Cardiac muscle cell (in vitro differentiated cells and primary cell): ENCODE measurements at regions not wholly inside any gene's neighbourhood (a gene's known extent, or its start where the extent isn't known, plus 50 kb on each side); places are given as distances from the start of the nearest gene placed in this dataset.

ENCODE experiments used
- DNase-seq, 2 donors: peaks; one replicate each; pipeline versions ENCODE4 v3.0.0 to v3.0.0-alpha.2; 2010 to 2017; ENCODE audit warnings: low read depth in 1 of 2, low spot score in 1 of 2
- H3K27ac ChIP-seq: fragments of 200-600 bp; sonication (generic); 2 replicates; pipeline ENCODE4 v1.5.1; 2016
- H3K27me3 ChIP-seq: fragments of 200-600 bp; sonication (generic); 2 replicates; pipeline ENCODE4 v1.6.0; 2016; ENCODE audit warnings: control low read depth
- H3K36me3 ChIP-seq: fragments of 200-600 bp; sonication (generic); 2 replicates; pipeline ENCODE4 v1.5.1; 2016; ENCODE audit warnings: control low read depth
- H3K4me1 ChIP-seq: fragments of 200-600 bp; sonication (generic); 2 replicates; pipeline ENCODE4 v1.8.1; 2017; ENCODE audit warnings: low read depth, mild to moderate bottlenecking, mixed run types
- H3K4me3 ChIP-seq: fragments of 200-600 bp; sonication (generic); 2 replicates; pipeline ENCODE4 v1.5.1; 2016; ENCODE audit warnings: mild to moderate bottlenecking
- H3K9me3 ChIP-seq: fragments of 200-600 bp; sonication (generic); 2 replicates; pipeline ENCODE4 v1.5.1; 2017; ENCODE audit warnings: low read depth, mild to moderate bottlenecking, control low read depth
- CTCF ChIP-seq: IDR thresholded peaks from 2 replicates; pipeline ENCODE4 v1.5.1; 2012; ENCODE audit warnings: low read depth, mild to moderate bottlenecking, low read length

- no peak for DNase-seq
- Histone ChIP-seq H3K27me3 (no peaks in the 10 kb centered on the region), H3K27ac (no peak overlapping the region), H3K4me3 (no peak overlapping the region), H3K9me3 (no peaks in the 10 kb centered on the region), H3K36me3 (no peaks in the 10 kb centered on the region), H3K4me1 (peaks cover 9% of the 10 kb centered on the region)
- no peak for TF ChIP-seq CTCF
These were observed 85.9 kb upstream of the RFX8 start for GRCh38 chr2:101560780-101561315.

GRCh38 chr2:101559551-101559950, 84.6 kb upstream of the RFX8 start:
- peak overlapping the region; percentile 34 for H3K27ac ChIP-seq

GRCh38 chr2:101558740-101559525, 84.0 kb upstream of the RFX8 start:
- DNase-seq = peak; percentile 55 to 75
- H3K27ac ChIP-seq = peak overlapping the region; percentile 34
- H3K36me3 ChIP-seq = no peaks in the 10 kb centered on the region
- no peak overlapping the region for H3K4me3 ChIP-seq
- H3K27me3 ChIP-seq = no peaks in the 10 kb centered on the region
- no peaks in the 10 kb centered on the region for H3K9me3 ChIP-seq
- H3K4me1 ChIP-seq = peaks cover 9% of the 10 kb centered on the region
- no peak for TF ChIP-seq CTCF

More at GRCh38 chr2:101559551-101559950, 84.6 kb upstream of the RFX8 start:
- DNase-seq = peak in 1 of 2 donors; percentile 69
- H3K9me3 ChIP-seq = no peaks in the 10 kb centered on the region
- peaks cover 9% of the 10 kb centered on the region for H3K4me1 ChIP-seq
- no peaks in the 10 kb centered on the region for H3K27me3 ChIP-seq
- H3K36me3 ChIP-seq = no peaks in the 10 kb centered on the region
- H3K4me3 ChIP-seq = no peak overlapping the region
- TF ChIP-seq CTCF = no peak

DNA sequence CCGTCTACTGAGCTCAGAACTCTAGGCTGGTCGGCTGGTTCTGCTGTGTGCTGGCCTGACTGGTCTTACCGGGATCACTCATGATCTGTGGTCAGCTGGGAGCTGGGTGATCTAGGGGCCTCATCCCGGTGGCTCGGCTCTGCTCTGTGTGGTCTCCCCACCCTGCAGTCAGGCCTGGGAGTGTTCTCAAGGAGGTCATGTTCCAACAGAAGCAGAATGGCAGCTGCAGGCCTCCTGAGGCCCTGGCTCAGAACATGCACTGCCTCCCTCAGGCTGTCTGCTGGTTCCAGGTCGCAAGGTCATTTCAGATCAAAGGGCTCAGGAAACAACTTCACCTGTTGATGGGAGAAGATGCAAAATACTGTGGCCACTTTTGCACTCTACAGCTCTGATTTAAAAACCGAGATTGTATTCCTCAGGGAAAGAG, 81.1 kb upstream of the RFX8 start:
- H3K9me3 ChIP-seq = no peaks in the 10 kb centered on the region
- no peak for TF ChIP-seq CTCF

DNA sequence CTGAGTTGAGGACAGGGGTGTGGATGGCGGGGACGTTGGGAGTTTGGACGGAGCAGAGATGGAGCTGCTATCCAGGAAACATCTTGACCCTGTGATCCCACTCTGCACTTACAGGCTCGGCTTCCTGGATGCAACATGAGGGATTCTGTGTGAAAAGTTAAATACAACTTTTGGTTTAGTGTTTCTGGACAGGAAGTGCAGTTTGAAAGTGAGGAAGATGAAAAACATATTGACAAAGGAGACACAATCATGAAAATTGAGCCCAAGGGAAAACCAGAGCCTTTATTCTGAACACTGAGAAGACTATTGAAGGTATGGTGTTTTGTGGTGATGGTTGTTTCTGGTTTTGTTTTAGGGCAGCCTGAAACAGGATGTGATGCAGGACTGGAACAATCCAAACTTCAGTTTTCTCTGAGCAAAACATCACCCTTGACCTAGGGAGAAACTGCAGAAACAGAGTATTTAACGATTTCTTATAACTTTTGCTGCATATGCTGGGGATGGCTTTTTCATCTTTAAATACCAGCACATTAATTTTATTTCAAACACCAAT, 76.5 kb upstream of the RFX8 start:
- Histone ChIP-seq H3K4me3 (no peak overlapping the region), H3K36me3 (no peaks in the 10 kb centered on the region), H3K27ac (no peak overlapping the region), H3K27me3 (no peaks in the 10 kb centered on the region), H3K4me1 (no peaks in the 10 kb centered on the region), H3K9me3 (no peaks in the 10 kb centered on the region)
- DNase-seq = no peak
- TF ChIP-seq CTCF = no peak

More for the DNA sequence above, 81.1 kb upstream of the RFX8 start:
- H3K27ac ChIP-seq = no peak overlapping the region
- no peaks in the 10 kb centered on the region for H3K27me3 ChIP-seq
- H3K4me3 ChIP-seq = no peak overlapping the region
- DNase-seq = peak in 1 of 2 donors; percentile 4
- no peaks in the 10 kb centered on the region for H3K36me3 ChIP-seq
- H3K4me1 ChIP-seq = peaks cover 9% of the 10 kb centered on the region
